ENCODE measurements at regions not wholly inside any gene's neighbourhood (a gene's known extent, or its start where the extent isn't known, plus 50 kb on each side); places are given as distances from the start of the nearest gene placed in this dataset.

GRCh38 chr4:177185579-177185978 is 124.1 kb upstream of the NEIL3 start:
- TF ChIP-seq EZH2 (IDR thresholded peaks at IDR 0.05; ENCODE audit: borderline replicate concordance, low read depth, low read length, severe bottlenecking) = no peak
- TF ChIP-seq POLR2A (IDR thresholded peaks at IDR 0.05; ENCODE audit: low read depth, low read length) = no peak
- TF ChIP-seq, protein P1, sequence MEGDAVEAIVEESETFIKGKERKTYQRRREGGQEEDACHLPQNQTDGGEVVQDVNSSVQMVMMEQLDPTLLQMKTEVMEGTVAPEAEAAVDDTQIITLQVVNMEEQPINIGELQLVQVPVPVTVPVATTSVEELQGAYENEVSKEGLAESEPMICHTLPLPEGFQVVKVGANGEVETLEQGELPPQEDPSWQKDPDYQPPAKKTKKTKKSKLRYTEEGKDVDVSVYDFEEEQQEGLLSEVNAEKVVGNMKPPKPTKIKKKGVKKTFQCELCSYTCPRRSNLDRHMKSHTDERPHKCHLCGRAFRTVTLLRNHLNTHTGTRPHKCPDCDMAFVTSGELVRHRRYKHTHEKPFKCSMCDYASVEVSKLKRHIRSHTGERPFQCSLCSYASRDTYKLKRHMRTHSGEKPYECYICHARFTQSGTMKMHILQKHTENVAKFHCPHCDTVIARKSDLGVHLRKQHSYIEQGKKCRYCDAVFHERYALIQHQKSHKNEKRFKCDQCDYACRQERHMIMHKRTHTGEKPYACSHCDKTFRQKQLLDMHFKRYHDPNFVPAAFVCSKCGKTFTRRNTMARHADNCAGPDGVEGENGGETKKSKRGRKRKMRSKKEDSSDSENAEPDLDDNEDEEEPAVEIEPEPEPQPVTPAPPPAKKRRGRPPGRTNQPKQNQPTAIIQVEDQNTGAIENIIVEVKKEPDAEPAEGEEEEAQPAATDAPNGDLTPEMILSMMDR (IDR thresholded peaks at IDR 0.05; ENCODE audit: extremely low read depth in 1 of 2, insufficient read depth in 1 of 2, low read depth in 1 of 2, low read length in 2 of 2) = no peak
- no peak for TF ChIP-seq MAX (IDR thresholded peaks at IDR 0.05; ENCODE audit: insufficient read depth, insufficient read length)
- no peak for TF ChIP-seq MYC (IDR thresholded peaks at IDR 0.05; ENCODE audit: low read depth, low read length)
- TF ChIP-seq GATA2 (IDR thresholded peaks at IDR 0.05; ENCODE audit: insufficient read depth, insufficient read length, low read depth, low read length) = no peak
- TF ChIP-seq FOS (IDR thresholded peaks at IDR 0.05; ENCODE audit: borderline replicate concordance, insufficient read depth, low read length) = no peak
- no peak overlapping the region for H3K4me3 ChIP-seq (replicated peaks in 1 of 3; ENCODE audit: insufficient read depth in 1 of 3, low read depth in 1 of 3, low read length in 3 of 3)
- H4K20me1 ChIP-seq (replicated peaks; ENCODE audit: control insufficient read depth, extremely low read depth, insufficient read depth, low read length) = no peaks in the 10 kb centered on the region
- intact Hi-C loops (cut with micrococcal nuclease) = no loop called here
- DNase-seq (ENCODE audit: low read depth, low spot score) (no peak), FAIRE-seq (no peak)
- H3K9ac ChIP-seq (replicated peaks; ENCODE audit: extremely low read depth, insufficient read depth, low read length) = no peak overlapping the region
- no peaks in the 10 kb centered on the region for H3K9me1 ChIP-seq (replicated peaks; ENCODE audit: control insufficient read depth, extremely low read depth, insufficient read depth, low read length)
- POLR2A ChIA-PET = no interaction called here
- H2AFZ ChIP-seq (ENCODE audit: low read depth, low read length) = no peak overlapping the region
- dilution Hi-C loops (cut with MboI; ENCODE audit: extremely low pct_ligation_motif_present, low sequenced_read_pairs) = no loop called here
- H3K36me3 ChIP-seq (ENCODE audit: control insufficient read depth in 2 of 2, extremely low read depth in 1 of 2, insufficient read depth in 2 of 2, low read length in 2 of 2) = no peaks in the 10 kb centered on the region
- no peak overlapping the region for H3K27ac ChIP-seq (ENCODE audit: insufficient read depth, low read depth, low read length)
- H3K4me2 ChIP-seq (ENCODE audit: insufficient read depth, low read length) = no peak overlapping the region
- H3K79me2 ChIP-seq (ENCODE audit: control insufficient read depth, insufficient read depth, low read length) = no peaks in the 10 kb centered on the region
- no peaks in the 10 kb centered on the region for H3K27me3 ChIP-seq (ENCODE audit: control insufficient read depth in 2 of 2, insufficient read depth in 2 of 2, low read length in 2 of 2)
- no peaks in the 10 kb centered on the region for H3K4me1 ChIP-seq (ENCODE audit: control insufficient read depth, extremely low read depth, insufficient read depth, low read length)
- BruUV-seq (replicated peaks) = no TSS peak
- CTCF ChIA-PET = no interaction called here
- H3K9me3 ChIP-seq (replicated peaks; ENCODE audit: control insufficient read depth, insufficient read depth, low read length) = no peaks in the 10 kb centered on the region

DNA sequence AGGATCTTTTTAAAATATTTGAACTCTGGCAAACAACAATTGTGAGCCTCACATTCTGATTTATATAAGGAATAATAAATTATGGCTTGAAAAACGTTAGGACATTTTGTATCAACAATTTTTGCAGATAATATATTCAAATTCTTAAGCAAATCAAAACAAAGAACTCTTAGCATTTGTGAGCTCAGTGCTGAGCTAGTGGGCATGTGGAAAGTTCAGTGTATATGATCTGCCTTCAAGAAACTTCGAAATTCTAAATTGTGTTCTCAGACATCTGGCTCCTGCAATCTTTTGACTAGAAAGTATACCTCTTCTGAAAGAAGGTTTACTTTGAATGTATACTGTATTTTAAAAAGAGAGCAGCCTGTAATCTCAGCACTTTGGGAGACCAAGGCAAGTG is 122.3 kb upstream of the NEIL3 start:
- no peaks in the 10 kb centered on the region for H4K20me1 ChIP-seq (replicated peaks; ENCODE audit: control insufficient read depth, extremely low read depth, insufficient read depth, low read length)
- no peak overlapping the region for H3K9ac ChIP-seq (replicated peaks; ENCODE audit: extremely low read depth, insufficient read depth, low read length)
- H3K27me3 ChIP-seq (ENCODE audit: control insufficient read depth in 2 of 2, insufficient read depth in 2 of 2, low read length in 2 of 2) = no peaks in the 10 kb centered on the region
- POLR2A ChIA-PET = no interaction called here
- H2AFZ ChIP-seq (ENCODE audit: low read depth, low read length) = no peak overlapping the region
- CTCF ChIA-PET = no interaction called here
- H3K4me3 ChIP-seq (replicated peaks in 1 of 3; ENCODE audit: insufficient read depth in 1 of 3, low read depth in 1 of 3, low read length in 3 of 3) = no peak overlapping the region
- BruUV-seq (replicated peaks) = no TSS peak
- intact Hi-C loops (cut with micrococcal nuclease) (no loop called here), dilution Hi-C loops (cut with MboI; ENCODE audit: extremely low pct_ligation_motif_present, low sequenced_read_pairs) (no loop called here)
- no peak for FAIRE-seq
- DNase-seq (ENCODE audit: low read depth, low spot score) = no peak
- H3K36me3 ChIP-seq (ENCODE audit: control insufficient read depth in 2 of 2, extremely low read depth in 1 of 2, insufficient read depth in 2 of 2, low read length in 2 of 2) = no peaks in the 10 kb centered on the region
- no peaks in the 10 kb centered on the region for H3K9me1 ChIP-seq (replicated peaks; ENCODE audit: control insufficient read depth, extremely low read depth, insufficient read depth, low read length)
- no peaks in the 10 kb centered on the region for H3K9me3 ChIP-seq (replicated peaks; ENCODE audit: control insufficient read depth, insufficient read depth, low read length)
- H3K27ac ChIP-seq (ENCODE audit: insufficient read depth, low read depth, low read length) = no peak overlapping the region
- no peak overlapping the region for H3K4me2 ChIP-seq (ENCODE audit: insufficient read depth, low read length)
- H3K4me1 ChIP-seq (ENCODE audit: control insufficient read depth, extremely low read depth, insufficient read depth, low read length) = no peaks in the 10 kb centered on the region
- TF ChIP-seq POLR2AphosphoS5 (IDR thresholded peaks at IDR 0.05; ENCODE audit: insufficient read depth, low read depth, low read length) (no peak), POLR2A (IDR thresholded peaks at IDR 0.05; ENCODE audit: low read depth, low read length) (no peak), MAX (IDR thresholded peaks at IDR 0.05; ENCODE audit: insufficient read depth, insufficient read length) (no peak), EZH2 (IDR thresholded peaks at IDR 0.05; ENCODE audit: borderline replicate concordance, low read depth, low read length, severe bottlenecking) (no peak), FOS (IDR thresholded peaks at IDR 0.05; ENCODE audit: borderline replicate concordance, insufficient read depth, low read length) (no peak), JUN (IDR thresholded peaks at IDR 0.05; ENCODE audit: borderline replicate concordance, insufficient read depth, insufficient read length, low read depth) (no peak), GATA2 (IDR thresholded peaks at IDR 0.05; ENCODE audit: insufficient read depth, insufficient read length, low read depth, low read length) (no peak), MYC (IDR thresholded peaks at IDR 0.05; ENCODE audit: low read depth, low read length) (no peak)
- TF ChIP-seq, protein P1 (IDR thresholded peaks at IDR 0.05; ENCODE audit: extremely low read depth in 1 of 2, insufficient read depth in 1 of 2, low read depth in 1 of 2, low read length in 2 of 2) = no peak
- no peaks in the 10 kb centered on the region for H3K79me2 ChIP-seq (ENCODE audit: control insufficient read depth, insufficient read depth, low read length)
